ENCODE measurements at regions not wholly inside any gene's neighbourhood (a gene's known extent, or its start where the extent isn't known, plus 50 kb on each side); places are given as distances from the start of the nearest gene placed in this dataset.

- ChIA-PET POLR2A (interaction anchor here (0.6 to 1.1 kb wide), 2 partner anchors 13 to 34 kb away, joined by 4 read pairs; no protein-coding TSS in a partner anchor), CTCF (ENCODE audit: low intra/inter-chr PET ratio) (no interaction called here)
- Histone ChIP-seq H3K27ac (ENCODE audit: extremely low read depth, low read depth, low read length) (no peak overlapping the region), H3K4me1 (replicated peaks in 1 of 2; ENCODE audit: control insufficient read depth in 2 of 2, insufficient read depth in 2 of 2, low read length in 2 of 2) (peaks cover 0 to 5% of the 10 kb centered on the region in 2 experiments; a peak in 1 of 5 replicates), H4K20me1 (replicated peaks; ENCODE audit: control insufficient read depth, insufficient read depth, low read length) (no peaks in the 10 kb centered on the region), H3K36me3 (ENCODE audit: control insufficient read depth, insufficient read depth, low read length) (no peaks in the 10 kb centered on the region), H3K4me2 (ENCODE audit: insufficient read depth, low read length) (no peak overlapping the region), H3K9ac (ENCODE audit: insufficient read depth in 1 of 2, low read depth in 2 of 2, low read length in 2 of 2) (no peak overlapping the region), H3K4me3 (no peak overlapping the region), H3K9me1 (ENCODE audit: control insufficient read depth, insufficient read depth, low read length) (no peaks in the 10 kb centered on the region), H2AFZ (ENCODE audit: low read depth, low read length) (no peak overlapping the region), H3K79me2 (ENCODE audit: control insufficient read depth, insufficient read depth, low read length) (no peaks in the 10 kb centered on the region), H3K27me3 (ENCODE audit: control insufficient read depth in 2 of 2, insufficient read depth in 2 of 2, low read length in 2 of 2) (no peaks in the 10 kb centered on the region; a peak in 2 of 5 replicates), H3K9me3 (replicated peaks; ENCODE audit: control insufficient read depth, insufficient read depth, low read depth, low read length) (no peaks in the 10 kb centered on the region)
- DNase-seq (ENCODE audit: extremely low read depth in 1 of 4, low spot score in 3 of 4) (no peak), ATAC-seq (no peak), FAIRE-seq (no peak)
- in situ Hi-C loops (cut with MboI) (no loop called here), intact Hi-C loops (cut with micrococcal nuclease) (no loop called here)
- WGBS (ENCODE audit: insufficient coverage, low coverage, missing lambda C conversion rate), result 20% methylated on average over 3 of the region's 3 CpGs
- no TSS peak for BruUV-seq (replicated peaks)
- TF ChIP-seq FOXA1 (IDR thresholded peaks at IDR 0.05; ENCODE audit: borderline replicate concordance), result no peak
- TF ChIP-seq NFE2 (IDR thresholded peaks at IDR 0.05; ENCODE audit: low read depth), result no peak
- TF ChIP-seq NKRF (IDR thresholded peaks at IDR 0.05; ENCODE audit: borderline replicate concordance), result no peak
- no peak for TF ChIP-seq SMAD2 (IDR thresholded peaks at IDR 0.05; ENCODE audit: low read depth, low read length)
- no peak for TF ChIP-seq JUND (IDR thresholded peaks at IDR 0.05; ENCODE audit: borderline replicate concordance, low read depth, low read length)
- TF ChIP-seq JUND (tag; IDR thresholded peaks at IDR 0.05; ENCODE audit: borderline replicate concordance, low read depth, low read length), result no peak
- TF ChIP-seq ZNF778 (CRISPR knock-in tag; IDR thresholded peaks at IDR 0.05), result no peak
- TF ChIP-seq RERE (CRISPR knock-in tag; IDR thresholded peaks at IDR 0.05; ENCODE audit: borderline replicate concordance), result no peak
- no peak for TF ChIP-seq YBX1 (IDR thresholded peaks at IDR 0.05)
- TF ChIP-seq ESRRA (IDR thresholded peaks at IDR 0.05; ENCODE audit: borderline replicate concordance, low read depth), result peak; percentile 63
- no peak for TF ChIP-seq GATAD2A (IDR thresholded peaks at IDR 0.05)
- no peak for TF ChIP-seq XRCC3 (IDR thresholded peaks at IDR 0.05)
- TF ChIP-seq NFIC (IDR thresholded peaks at IDR 0.05), result peak; percentile 37
- TF ChIP-seq ILF3 (IDR thresholded peaks at IDR 0.05; ENCODE audit: borderline replicate concordance), result no peak
- TF ChIP-seq TEAD2 (tag; IDR thresholded peaks at IDR 0.05), result no peak
- no peak for TF ChIP-seq ELK3 (CRISPR knock-in tag; IDR thresholded peaks at IDR 0.05)
- TF ChIP-seq EHMT2 (IDR thresholded peaks at IDR 0.05), result no peak
Observed at GRCh38 chr5:68919988-68920490, 173.8 kb upstream of the SLC30A5 start.

All from K562 (cell line).